ENCODE measurements at regions not wholly inside any gene's neighbourhood (a gene's known extent, or its start where the extent isn't known, plus 50 kb on each side); places are given as distances from the start of the nearest gene placed in this dataset.

DNA sequence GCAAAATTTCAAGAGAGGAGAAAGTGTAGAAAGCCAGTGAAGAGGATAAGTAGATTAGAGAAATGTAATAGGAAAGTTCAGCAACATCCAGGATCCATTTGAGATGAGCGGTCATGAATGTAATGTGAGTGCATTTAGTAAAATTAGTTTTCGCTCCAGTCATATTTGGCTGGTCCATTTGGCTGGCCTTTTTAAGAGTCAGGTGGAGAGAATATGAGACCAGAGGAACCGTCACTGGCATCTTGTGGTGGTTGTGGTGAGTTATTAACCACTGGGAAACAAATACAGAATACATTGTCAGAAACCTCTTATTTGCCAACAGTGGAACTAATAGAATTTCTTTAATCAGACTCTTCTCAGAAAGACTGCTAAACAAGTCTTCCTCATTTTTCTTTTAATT is 1064.3 kb upstream of the CDH2 start:
- Histone ChIP-seq H3K9me3 (ENCODE audit: control insufficient read depth, low read depth, low read length) (no peaks in the 10 kb centered on the region), H4K91ac (ENCODE audit: insufficient read length, low read depth, low read length) (no peak overlapping the region), H2AK5ac (ENCODE audit: insufficient read length, low read length) (no peak overlapping the region), H3K4me1 (ENCODE audit: insufficient read depth, low read length) (no peaks in the 10 kb centered on the region), H3K9ac (ENCODE audit: extremely low read depth, insufficient read length, low read length) (no peak overlapping the region), H4K8ac (replicated peaks; ENCODE audit: insufficient read length, low read depth, low read length) (no peak overlapping the region), H3K56ac (ENCODE audit: insufficient read length, low read depth, low read length) (no peak overlapping the region), H3K79me1 (ENCODE audit: insufficient read depth, low read depth, low read length, poor library complexity, severe bottlenecking) (no peaks in the 10 kb centered on the region), H3K14ac (ENCODE audit: insufficient read depth, low read length) (no peak overlapping the region), H3K23me2 (ENCODE audit: insufficient read length, low read depth, low read length, poor library complexity, severe bottlenecking) (no peaks in the 10 kb centered on the region), H2BK15ac (ENCODE audit: low read depth, low read length) (no peak overlapping the region), H4K5ac (ENCODE audit: insufficient read length, low read depth, low read length) (no peak overlapping the region), H3K23ac (ENCODE audit: insufficient read length, low read depth, low read length) (no peak overlapping the region), H2AFZ (ENCODE audit: low read length) (no peak overlapping the region), H3K18ac (ENCODE audit: insufficient read length, low read depth, low read length) (no peak overlapping the region), H2BK5ac (ENCODE audit: insufficient read length, low read length) (no peak overlapping the region), H3K27me3 (ENCODE audit: insufficient read depth, low read length) (no peaks in the 10 kb centered on the region), H2BK20ac (ENCODE audit: low read depth, low read length, poor library complexity, severe bottlenecking) (no peak overlapping the region), H3K27ac (ENCODE audit: insufficient read length, low read depth, low read length) (no peak overlapping the region), H3T11ph (ENCODE audit: low read length) (no peak overlapping the region), H3K4ac (ENCODE audit: low read depth, low read length) (no peak overlapping the region), H2BK12ac (ENCODE audit: insufficient read length, low read depth, low read length) (no peak overlapping the region), H2BK120ac (ENCODE audit: low read depth, low read length, poor library complexity, severe bottlenecking) (no peak overlapping the region), H3K79me2 (ENCODE audit: insufficient read depth, low read length) (no peaks in the 10 kb centered on the region; the same call in 1 of the 2 replicates), H4K20me1 (ENCODE audit: control insufficient read depth, insufficient read depth, insufficient read length) (no peaks in the 10 kb centered on the region), H3K4me2 (ENCODE audit: insufficient read depth, insufficient read length, low read length) (no peak overlapping the region)
- no peak overlapping the region for H3K27ac Mint-ChIP-seq
- no peak overlapping the region for H3K4me3 Mint-ChIP-seq
- H3K27me3 Mint-ChIP-seq (ENCODE audit: low read depth): no peaks in the 10 kb centered on the region
- no peak for TF ChIP-seq CTCF (conservative IDR thresholded peaks at IDR 0.05)
- no peak for DNase-seq
- no peaks in the 10 kb centered on the region; a peak in 3 of 7 replicates for H3K36me3 Mint-ChIP-seq (ENCODE audit: insufficient read depth in 1 of 3, low read depth in 3 of 3)
- no peaks in the 10 kb centered on the region for H3K4me1 Mint-ChIP-seq
- peaks cover 0 to 4% of the 10 kb centered on the region in 2 experiments; a peak in 3 of 5 replicates for H3K9me3 Mint-ChIP-seq
- no CpG with 5 or more reads among the region's 3 CpGs for WGBS (ENCODE audit: extremely low coverage, insufficient read length, low lambda C conversion rate)
